ENCODE measurements at regions not wholly inside any gene's neighbourhood (a gene's known extent, or its start where the extent isn't known, plus 50 kb on each side); places are given as distances from the start of the nearest gene placed in this dataset.

GRCh38 chr18:28399781-28400362, 222.9 kb upstream of the CDH2 start:
- 78% methylated on average over 5 of the region's 5 CpGs for WGBS (ENCODE audit: low lambda C conversion rate, missing lambda C conversion rate)

GRCh38 chr18:28398471-28398870, 221.5 kb upstream of the CDH2 start:
- TF ChIP-seq EZH2phosphoT487 (IDR thresholded peaks at IDR 0.05; ENCODE audit: low read depth, severe bottlenecking, unreplicated experiment) (no peak), CTCF (IDR thresholded peaks at IDR 0.05; ENCODE audit: poor library complexity) (no peak), EZH2 (IDR thresholded peaks at IDR 0.05; ENCODE audit: borderline replicate concordance) (no peak)
- WGBS (ENCODE audit: low lambda C conversion rate, missing lambda C conversion rate), result 91% methylated on average over 1 of the region's 1 CpG
- Histone ChIP-seq H3K9me3 (ENCODE audit: low read depth) (no peaks in the 10 kb centered on the region), H4K20me1 (ENCODE audit: insufficient read depth, poor library complexity, severe bottlenecking) (no peaks in the 10 kb centered on the region), H3K36me3 (replicated peaks; ENCODE audit: insufficient read depth, low read depth) (no peaks in the 10 kb centered on the region), H3K27me3 (no peaks in the 10 kb centered on the region), H3K27ac (no peak overlapping the region), H3K79me2 (no peaks in the 10 kb centered on the region), H3K4me1 (ENCODE audit: insufficient read depth) (no peaks in the 10 kb centered on the region), H2AFZ (no peak overlapping the region), H3K4me2 (no peak overlapping the region), H3K4me3 (no peak overlapping the region), H3K9me2 (replicated peaks; ENCODE audit: insufficient read depth) (no peaks in the 10 kb centered on the region)
- DNase-seq (ENCODE audit: low spot score), result no peak

More at GRCh38 chr18:28399781-28400362, 222.9 kb upstream of the CDH2 start:
- Histone ChIP-seq H3K4me2 (no peak overlapping the region), H3K9me2 (replicated peaks; ENCODE audit: insufficient read depth) (no peaks in the 10 kb centered on the region), H3K27ac (no peak overlapping the region), H4K20me1 (ENCODE audit: insufficient read depth, poor library complexity, severe bottlenecking) (no peaks in the 10 kb centered on the region), H3K9me3 (ENCODE audit: low read depth) (no peaks in the 10 kb centered on the region), H3K79me2 (no peaks in the 10 kb centered on the region), H3K4me3 (no peak overlapping the region), H2AFZ (no peak overlapping the region), H3K4me1 (ENCODE audit: insufficient read depth) (no peaks in the 10 kb centered on the region), H3K36me3 (replicated peaks; ENCODE audit: insufficient read depth, low read depth) (no peaks in the 10 kb centered on the region), H3K27me3 (no peaks in the 10 kb centered on the region)
- no peak for DNase-seq (ENCODE audit: low spot score)
- TF ChIP-seq EZH2 (IDR thresholded peaks at IDR 0.05; ENCODE audit: borderline replicate concordance), result no peak
- no peak for TF ChIP-seq CTCF (IDR thresholded peaks at IDR 0.05; ENCODE audit: poor library complexity)
- no peak for TF ChIP-seq EZH2phosphoT487 (IDR thresholded peaks at IDR 0.05; ENCODE audit: low read depth, severe bottlenecking, unreplicated experiment)

GRCh38 chr18:28390022-28390421, 213.1 kb upstream of the CDH2 start:
- H3K36me3 ChIP-seq (replicated peaks; ENCODE audit: insufficient read depth, low read depth), result no peaks in the 10 kb centered on the region
- H3K79me2 ChIP-seq, result no peaks in the 10 kb centered on the region
- no peak for TF ChIP-seq EZH2 (IDR thresholded peaks at IDR 0.05; ENCODE audit: borderline replicate concordance)
- no peak for TF ChIP-seq EZH2phosphoT487 (IDR thresholded peaks at IDR 0.05; ENCODE audit: low read depth, severe bottlenecking, unreplicated experiment)
- no peak for TF ChIP-seq CTCF (IDR thresholded peaks at IDR 0.05; ENCODE audit: poor library complexity)
- no peak for DNase-seq (ENCODE audit: low spot score)
- H3K9me2 ChIP-seq (replicated peaks; ENCODE audit: insufficient read depth), result no peaks in the 10 kb centered on the region
- no peak overlapping the region for H2AFZ ChIP-seq
- H4K20me1 ChIP-seq (ENCODE audit: insufficient read depth, poor library complexity, severe bottlenecking), result no peaks in the 10 kb centered on the region
- no peak overlapping the region for H3K4me2 ChIP-seq
- no peaks in the 10 kb centered on the region for H3K27me3 ChIP-seq
- no peak overlapping the region for H3K4me3 ChIP-seq
- no peak overlapping the region for H3K27ac ChIP-seq
- no peaks in the 10 kb centered on the region for H3K4me1 ChIP-seq (ENCODE audit: insufficient read depth)
- H3K9me3 ChIP-seq (ENCODE audit: low read depth), result no peaks in the 10 kb centered on the region

Data from hepatocyte (in vitro differentiated cells).